ENCODE measurements at regions not wholly inside any gene's neighbourhood (a gene's known extent, or its start where the extent isn't known, plus 50 kb on each side); places are given as distances from the start of the nearest gene placed in this dataset.
A peak's percentile ranks its signal among the peaks of the same experiment; 100 is the strongest.

DNA sequence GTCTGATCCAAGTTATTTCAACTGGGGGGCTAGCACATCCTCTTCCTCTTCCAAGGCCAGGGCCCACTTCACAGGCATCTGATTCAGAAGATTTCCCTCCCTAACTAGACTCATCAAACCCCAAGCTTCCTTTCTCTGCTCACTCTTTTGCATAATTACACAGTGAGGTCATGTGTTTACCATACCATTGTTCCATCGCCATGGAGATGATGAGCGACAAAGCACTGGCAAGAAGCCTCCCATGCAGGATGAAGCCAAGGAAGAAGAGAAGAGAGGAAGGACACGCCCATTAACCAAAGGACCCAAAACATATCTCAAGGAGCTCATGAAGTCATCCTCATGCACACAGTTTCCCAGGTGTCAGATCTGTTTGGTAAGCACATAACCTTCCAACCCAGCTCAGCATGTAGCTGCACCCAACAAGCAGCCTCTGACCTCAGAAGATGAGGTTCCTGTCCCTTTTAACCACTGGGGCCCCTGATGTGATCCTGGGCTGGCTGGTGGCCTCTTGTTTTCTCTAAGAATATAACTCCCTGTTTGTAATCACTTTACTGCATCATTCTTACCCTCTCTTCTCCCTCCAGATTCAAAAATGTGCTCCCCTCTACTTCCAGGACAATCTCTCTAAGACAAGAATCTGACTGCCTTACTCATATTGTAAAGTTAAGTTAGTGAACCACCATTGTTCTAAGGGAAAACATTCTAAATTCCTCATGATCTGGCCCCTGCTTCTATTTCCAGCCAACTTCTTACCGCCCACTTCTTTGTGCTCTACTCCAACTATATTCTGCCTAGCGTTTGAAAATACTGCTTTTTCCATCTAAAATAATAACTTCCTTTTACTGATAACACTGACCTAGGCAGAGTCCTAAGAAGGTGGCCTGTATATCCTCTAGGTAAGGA, 190.1 kb downstream of the TTC32 start (continued):
- TF ChIP-seq, protein P1, sequence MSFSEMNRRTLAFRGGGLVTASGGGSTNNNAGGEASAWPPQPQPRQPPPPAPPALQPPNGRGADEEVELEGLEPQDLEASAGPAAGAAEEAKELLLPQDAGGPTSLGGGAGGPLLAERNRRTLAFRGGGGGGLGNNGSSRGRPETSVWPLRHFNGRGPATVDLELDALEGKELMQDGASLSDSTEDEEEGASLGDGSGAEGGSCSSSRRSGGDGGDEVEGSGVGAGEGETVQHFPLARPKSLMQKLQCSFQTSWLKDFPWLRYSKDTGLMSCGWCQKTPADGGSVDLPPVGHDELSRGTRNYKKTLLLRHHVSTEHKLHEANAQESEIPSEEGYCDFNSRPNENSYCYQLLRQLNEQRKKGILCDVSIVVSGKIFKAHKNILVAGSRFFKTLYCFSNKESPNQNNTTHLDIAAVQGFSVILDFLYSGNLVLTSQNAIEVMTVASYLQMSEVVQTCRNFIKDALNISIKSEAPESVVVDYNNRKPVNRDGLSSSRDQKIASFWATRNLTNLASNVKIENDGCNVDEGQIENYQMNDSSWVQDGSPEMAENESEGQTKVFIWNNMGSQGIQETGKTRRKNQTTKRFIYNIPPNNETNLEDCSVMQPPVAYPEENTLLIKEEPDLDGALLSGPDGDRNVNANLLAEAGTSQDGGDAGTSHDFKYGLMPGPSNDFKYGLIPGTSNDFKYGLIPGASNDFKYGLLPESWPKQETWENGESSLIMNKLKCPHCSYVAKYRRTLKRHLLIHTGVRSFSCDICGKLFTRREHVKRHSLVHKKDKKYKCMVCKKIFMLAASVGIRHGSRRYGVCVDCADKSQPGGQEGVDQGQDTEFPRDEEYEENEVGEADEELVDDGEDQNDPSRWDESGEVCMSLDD (tag by site-specific recombination; IDR thresholded peaks at IDR 0.05): no peak
- no peak for TF ChIP-seq ZIC2 (tag by site-specific recombination; IDR thresholded peaks at IDR 0.05)
- TF ChIP-seq ZNF155 (tag by site-specific recombination; IDR thresholded peaks at IDR 0.05): no peak
- no peak for TF ChIP-seq RBAK (tag by site-specific recombination; IDR thresholded peaks at IDR 0.05)
- TF ChIP-seq, protein P2, sequence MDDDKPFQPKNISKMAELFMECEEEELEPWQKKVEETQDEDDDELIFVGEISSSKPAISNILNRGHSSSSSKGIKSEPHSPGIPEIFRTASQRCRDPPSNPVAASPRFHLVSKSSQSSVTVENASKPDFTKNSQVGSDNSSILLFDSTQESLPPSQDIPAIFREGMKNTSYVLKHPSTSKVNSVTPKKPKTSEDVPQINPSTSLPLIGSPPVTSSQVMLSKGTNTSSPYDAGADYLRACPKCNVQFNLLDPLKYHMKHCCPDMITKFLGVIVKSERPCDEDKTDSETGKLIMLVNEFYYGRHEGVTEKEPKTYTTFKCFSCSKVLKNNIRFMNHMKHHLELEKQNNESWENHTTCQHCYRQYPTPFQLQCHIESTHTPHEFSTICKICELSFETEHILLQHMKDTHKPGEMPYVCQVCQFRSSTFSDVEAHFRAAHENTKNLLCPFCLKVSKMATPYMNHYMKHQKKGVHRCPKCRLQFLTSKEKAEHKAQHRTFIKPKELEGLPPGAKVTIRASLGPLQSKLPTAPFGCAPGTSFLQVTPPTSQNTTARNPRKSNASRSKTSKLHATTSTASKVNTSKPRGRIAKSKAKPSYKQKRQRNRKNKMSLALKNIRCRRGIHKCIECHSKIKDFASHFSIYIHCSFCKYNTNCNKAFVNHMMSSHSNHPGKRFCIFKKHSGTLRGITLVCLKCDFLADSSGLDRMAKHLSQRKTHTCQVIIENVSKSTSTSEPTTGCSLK (tag by site-specific recombination; IDR thresholded peaks at IDR 0.05): no peak
- TF ChIP-seq ZNF639 (tag by site-specific recombination; IDR thresholded peaks at IDR 0.05): no peak
- peak; percentile 52; the same call in 1 of the 2 replicates for TF ChIP-seq ZEB2 (tag by site-specific recombination; IDR thresholded peaks at IDR 0.05)
- no peak for TF ChIP-seq OVOL3 (tag by site-specific recombination; IDR thresholded peaks at IDR 0.05)
- no peak for TF ChIP-seq ZBTB26 (tag by site-specific recombination; optimal IDR thresholded peaks at IDR 0.05)
- TF ChIP-seq ZNF654 (tag by site-specific recombination; IDR thresholded peaks at IDR 0.05; ENCODE audit: low read depth): no peak
- TF ChIP-seq KLF17 (tag by site-specific recombination; IDR thresholded peaks at IDR 0.05): no peak
- TF ChIP-seq ZBTB17 (tag by site-specific recombination; IDR thresholded peaks at IDR 0.05): peak; percentile 62
- TF ChIP-seq MEIS1 (CRISPR knock-in tag; IDR thresholded peaks at IDR 0.05; ENCODE audit: borderline replicate concordance): no peak
- no peak for TF ChIP-seq ZNF518A (tag by site-specific recombination; conservative IDR thresholded peaks at IDR 0.05; ENCODE audit: low read depth)
- no peak for TF ChIP-seq ZFP37 (tag by site-specific recombination; IDR thresholded peaks at IDR 0.05)
- no peak for TF ChIP-seq ZNF624 (tag by site-specific recombination; IDR thresholded peaks at IDR 0.05)
- TF ChIP-seq ZNF157 (tag by site-specific recombination; IDR thresholded peaks at IDR 0.05): no peak
